ENCODE measurements at regions not wholly inside any gene's neighbourhood (a gene's known extent, or its start where the extent isn't known, plus 50 kb on each side); places are given as distances from the start of the nearest gene placed in this dataset.

DNA sequence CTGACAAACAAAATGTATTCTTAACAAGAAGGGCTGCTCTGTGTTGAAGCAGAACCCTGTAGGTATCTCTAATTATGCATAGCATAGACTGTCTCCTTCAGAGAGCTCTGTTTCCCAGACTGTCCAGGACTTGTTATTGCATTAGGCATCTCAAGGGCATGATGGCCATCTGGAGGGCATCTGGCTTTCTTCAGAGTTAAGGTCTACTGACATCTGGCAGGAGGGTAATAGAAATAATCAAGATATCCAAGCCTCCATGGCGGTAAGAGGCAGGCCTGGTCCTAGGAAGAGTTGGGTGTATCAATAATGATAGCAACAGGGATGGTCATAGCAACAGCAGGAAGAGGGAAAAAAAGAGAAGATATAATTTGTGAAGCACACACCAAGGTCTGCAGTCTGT, 161.2 kb downstream of the TTC8 start:
- ChIA-PET CTCF (no interaction called here), POLR2A (ENCODE audit: unreplicated experiment) (no interaction called here)
- Histone ChIP-seq H3K23ac (ENCODE audit: low read depth, low read length) (peak overlapping the region; percentile 63; the same call in 1 of the 2 replicates), H3K9me1 (ENCODE audit: insufficient read depth, low read length) (peaks cover 2% of the 10 kb centered on the region; the same call in 1 of the 2 replicates), H3K27ac (ENCODE audit: insufficient read depth, low read length) (no peak overlapping the region), H2BK120ac (ENCODE audit: low read depth, low read length) (peak overlapping the region; percentile 33; the same call in 1 of the 2 replicates), H3K18ac (ENCODE audit: low read depth, low read length) (no peak overlapping the region; the same call in 1 of the 2 replicates), H2BK5ac (ENCODE audit: low read depth, low read length, poor library complexity, severe bottlenecking) (no peak overlapping the region), H4K8ac (ENCODE audit: low read depth in 2 of 2, low read length in 2 of 2) (no peak overlapping the region), H3K4me1 (ENCODE audit: control insufficient read depth, insufficient read depth, low read length) (peaks cover 6% of the 10 kb centered on the region), H3K4me3 (ENCODE audit: insufficient read depth, low read depth, low read length) (no peak overlapping the region), H2BK15ac (ENCODE audit: low read depth, low read length) (peak overlapping the region; percentile 55; the same call in 1 of the 3 replicates), H3K27me3 (ENCODE audit: control insufficient read depth, insufficient read depth, low read length) (no peaks in the 10 kb centered on the region), H3K56ac (ENCODE audit: extremely low read depth, insufficient read depth, low read length) (no peak overlapping the region), H3K9me3 (ENCODE audit: control insufficient read depth, insufficient read depth, low read length) (no peaks in the 10 kb centered on the region; the same call in 1 of the 2 replicates), H3K14ac (replicated peaks; ENCODE audit: low read depth, low read length) (peak overlapping the region; percentile 54; the same call in 1 of the 2 replicates), H2AK5ac (ENCODE audit: low read depth, low read length) (peak overlapping the region; percentile 2; the same call in 1 of the 2 replicates), H3K79me1 (ENCODE audit: low read depth in 1 of 2, low read length in 2 of 2) (no peaks in the 10 kb centered on the region), H2AFZ (replicated peaks; ENCODE audit: low read length, poor library complexity) (no peak overlapping the region), H2BK20ac (ENCODE audit: low read depth, low read length) (peak overlapping the region; percentile 27; the same call in 1 of the 2 replicates), H4K5ac (ENCODE audit: low read depth, low read length) (no peak overlapping the region), H3K9ac (ENCODE audit: low read depth, low read length) (no peak overlapping the region), H4K20me1 (ENCODE audit: insufficient read depth, low read length) (no peaks in the 10 kb centered on the region), H3K4ac (ENCODE audit: low read depth, low read length) (peak overlapping the region; percentile 17; the same call in 1 of the 2 replicates), H3K4me2 (ENCODE audit: low read depth, low read length) (no peak overlapping the region), H2AK9ac (replicated peaks; ENCODE audit: low read depth, low read length, poor library complexity) (no peak overlapping the region), H4K91ac (ENCODE audit: insufficient read depth, low read depth, low read length) (0 out of 2 replicates have a peak overlapping the region, but pooled peaks have one; percentile 6), H3K36me3 (ENCODE audit: control insufficient read depth, insufficient read depth, low read length) (no peaks in the 10 kb centered on the region)
- no peak for ATAC-seq (ENCODE audit: low read depth)
- TF ChIP-seq, protein P1, sequence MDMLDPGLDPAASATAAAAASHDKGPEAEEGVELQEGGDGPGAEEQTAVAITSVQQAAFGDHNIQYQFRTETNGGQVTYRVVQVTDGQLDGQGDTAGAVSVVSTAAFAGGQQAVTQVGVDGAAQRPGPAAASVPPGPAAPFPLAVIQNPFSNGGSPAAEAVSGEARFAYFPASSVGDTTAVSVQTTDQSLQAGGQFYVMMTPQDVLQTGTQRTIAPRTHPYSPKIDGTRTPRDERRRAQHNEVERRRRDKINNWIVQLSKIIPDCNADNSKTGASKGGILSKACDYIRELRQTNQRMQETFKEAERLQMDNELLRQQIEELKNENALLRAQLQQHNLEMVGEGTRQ (IDR thresholded peaks at IDR 0.05; ENCODE audit: low read depth, low read length): no peak
- no peak for TF ChIP-seq CHD1 (IDR thresholded peaks at IDR 0.05; ENCODE audit: low read depth, low read length)
- TF ChIP-seq, protein P2, sequence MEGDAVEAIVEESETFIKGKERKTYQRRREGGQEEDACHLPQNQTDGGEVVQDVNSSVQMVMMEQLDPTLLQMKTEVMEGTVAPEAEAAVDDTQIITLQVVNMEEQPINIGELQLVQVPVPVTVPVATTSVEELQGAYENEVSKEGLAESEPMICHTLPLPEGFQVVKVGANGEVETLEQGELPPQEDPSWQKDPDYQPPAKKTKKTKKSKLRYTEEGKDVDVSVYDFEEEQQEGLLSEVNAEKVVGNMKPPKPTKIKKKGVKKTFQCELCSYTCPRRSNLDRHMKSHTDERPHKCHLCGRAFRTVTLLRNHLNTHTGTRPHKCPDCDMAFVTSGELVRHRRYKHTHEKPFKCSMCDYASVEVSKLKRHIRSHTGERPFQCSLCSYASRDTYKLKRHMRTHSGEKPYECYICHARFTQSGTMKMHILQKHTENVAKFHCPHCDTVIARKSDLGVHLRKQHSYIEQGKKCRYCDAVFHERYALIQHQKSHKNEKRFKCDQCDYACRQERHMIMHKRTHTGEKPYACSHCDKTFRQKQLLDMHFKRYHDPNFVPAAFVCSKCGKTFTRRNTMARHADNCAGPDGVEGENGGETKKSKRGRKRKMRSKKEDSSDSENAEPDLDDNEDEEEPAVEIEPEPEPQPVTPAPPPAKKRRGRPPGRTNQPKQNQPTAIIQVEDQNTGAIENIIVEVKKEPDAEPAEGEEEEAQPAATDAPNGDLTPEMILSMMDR (conservative IDR thresholded peaks at IDR 0.05; ENCODE audit: low read depth, low read length): no peak
- DNase-seq: no peak
- intact Hi-C loops (cut with micrococcal nuclease) (no loop called here), in situ Hi-C loops (cut with MboI; ENCODE audit: low sequenced_read_pairs) (no loop called here), dilution Hi-C loops (cut with HindIII; ENCODE audit: low sequenced_read_pairs, unreplicated experiment) (no loop called here)
- no TSS peak for BruUV-seq (replicated peaks)
- WGBS, 2 experiments (ENCODE audit: extremely low coverage in 2 of 2, insufficient read length in 1 of 2): 83% methylated on average over 1 of the region's 1 CpG; no CpG with 5 or more reads in 1 of the 2 experiments

Measured in IMR-90 (cell line).